ENCODE measurements at regions not wholly inside any gene's neighbourhood (a gene's known extent, or its start where the extent isn't known, plus 50 kb on each side); places are given as distances from the start of the nearest gene placed in this dataset.

DNA sequence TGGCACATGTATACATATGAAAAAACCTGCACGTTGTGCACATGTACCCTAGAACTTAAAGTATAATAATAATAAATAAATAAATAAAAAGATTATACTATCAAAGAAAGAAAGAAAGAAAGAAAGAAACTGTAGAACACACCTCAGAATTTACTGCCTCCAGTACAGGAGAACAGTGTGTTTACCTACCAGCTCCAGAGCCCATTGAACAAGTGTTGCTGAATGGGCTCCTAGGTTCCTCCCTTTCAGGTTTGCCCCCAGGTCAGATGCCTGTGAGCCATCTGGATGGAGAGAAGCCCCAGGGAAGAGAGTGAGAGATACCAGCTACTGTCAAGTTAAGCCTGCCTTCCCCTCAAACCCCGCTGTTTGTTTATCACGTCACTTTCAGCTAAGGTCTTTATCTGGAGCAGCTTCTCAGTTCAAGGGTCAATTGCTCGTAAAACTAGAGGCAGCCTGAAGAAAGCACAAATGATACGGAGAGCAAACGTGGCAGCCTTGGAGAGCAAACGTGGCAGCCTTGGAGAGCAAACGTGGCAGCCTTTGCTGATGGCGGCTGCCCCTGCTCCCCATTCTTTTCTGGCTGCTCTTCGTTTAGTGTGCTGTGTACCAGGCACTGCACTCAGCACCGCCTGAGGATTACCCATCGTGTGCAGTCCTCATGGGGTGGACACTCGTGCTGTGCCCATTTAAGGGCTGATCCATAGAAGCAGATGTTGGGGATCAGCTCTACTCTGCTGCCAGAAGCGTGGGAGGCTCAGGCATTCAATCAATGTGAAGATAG is 111.7 kb downstream of the ADAMTS15 start:
- TF ChIP-seq CTCF (conservative IDR thresholded peaks at IDR 0.05) = no peak
- no peak for TF ChIP-seq ZFX (IDR thresholded peaks at IDR 0.05)

All from C4-2B (cell line).